GM21576 (cell line): ENCODE measurements at regions not wholly inside any gene's neighbourhood (a gene's known extent, or its start where the extent isn't known, plus 50 kb on each side); places are given as distances from the start of the nearest gene placed in this dataset.
"Not testable (repeated sequence)": the region's sequence is repeated elsewhere in the genome, so short reads cannot be mapped to it uniquely, and the experiment has no call there.

Experiments used
- ATAC-seq: cut with Tn5 transposase; IDR thresholded peaks from one replicate; pipeline ENCODE4 v1.9.1; 2021; ENCODE audit warnings: mild to moderate bottlenecking, moderate library complexity; ENCODE audit not compliant: unreplicated experiment

- no peak for ATAC-seq
These were observed 236.2 kb upstream of the NRIP1 start for GRCh38 chr21:15301014-15301413.

DNA sequence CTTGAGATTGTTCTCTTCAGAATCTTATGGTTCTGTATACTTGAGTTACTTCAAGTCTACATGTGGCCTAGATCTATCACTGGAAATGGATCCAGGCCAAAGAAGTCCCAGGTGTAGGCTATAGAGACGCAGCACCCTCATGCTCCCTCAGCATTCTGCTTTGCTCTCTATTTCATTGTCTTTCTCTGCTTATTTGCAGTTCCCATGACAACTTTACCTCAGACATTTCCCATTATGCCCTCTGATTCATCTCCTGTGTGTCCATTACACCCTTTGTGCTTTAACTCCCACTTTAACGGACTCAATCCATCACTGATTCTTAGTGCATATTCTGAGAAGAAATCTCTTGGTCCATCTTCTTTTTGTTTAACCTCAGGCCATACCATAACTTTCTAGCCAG is 236.9 kb upstream of the NRIP1 start:
- no peak for ATAC-seq

GRCh38 chr21:15306271-15306670 is 241.5 kb upstream of the NRIP1 start:
- ATAC-seq: no peak

DNA sequence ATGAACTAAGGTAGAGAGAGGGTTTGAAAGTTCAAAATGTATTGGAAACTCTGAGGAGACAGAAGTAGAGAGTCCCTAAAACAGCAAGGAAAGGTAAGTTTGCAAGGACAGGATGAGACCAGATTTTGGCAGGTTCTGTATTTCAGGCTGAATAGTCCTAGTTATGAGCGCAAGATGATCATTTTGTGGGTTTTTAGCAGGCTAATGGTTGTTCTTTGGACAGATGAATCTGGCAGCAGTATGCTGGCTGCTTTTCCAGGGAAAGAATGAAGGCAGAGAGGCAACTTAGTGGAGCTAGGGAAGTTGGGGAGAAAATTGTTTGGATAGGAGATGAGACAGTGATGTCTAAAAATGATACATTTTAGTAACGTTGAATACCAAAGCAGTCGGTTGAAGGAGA is 243.5 kb upstream of the NRIP1 start:
- no peak for ATAC-seq

- no peak for ATAC-seq
These were observed 244.3 kb upstream of the NRIP1 start for GRCh38 chr21:15309022-15309590.

DNA sequence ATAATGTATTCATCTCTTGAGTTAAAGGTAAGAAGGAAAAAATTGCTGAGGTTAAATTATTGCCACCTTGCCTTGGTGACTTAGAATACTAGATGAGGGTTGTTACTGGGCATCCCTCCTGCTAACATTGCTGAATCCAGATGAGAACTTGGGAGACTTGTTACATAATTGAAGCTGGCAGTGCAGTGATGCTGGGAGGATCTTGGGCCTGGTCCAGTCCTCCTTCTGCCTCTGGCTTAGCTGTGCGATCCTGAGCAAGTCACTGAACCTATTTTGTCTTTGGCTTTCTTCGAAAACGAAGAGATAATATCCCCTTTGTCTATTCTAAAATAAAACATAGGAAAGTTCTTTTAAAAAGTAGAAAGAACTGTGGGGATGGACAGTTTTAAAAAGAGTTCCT is 244.9 kb upstream of the NRIP1 start:
- ATAC-seq: no peak

DNA sequence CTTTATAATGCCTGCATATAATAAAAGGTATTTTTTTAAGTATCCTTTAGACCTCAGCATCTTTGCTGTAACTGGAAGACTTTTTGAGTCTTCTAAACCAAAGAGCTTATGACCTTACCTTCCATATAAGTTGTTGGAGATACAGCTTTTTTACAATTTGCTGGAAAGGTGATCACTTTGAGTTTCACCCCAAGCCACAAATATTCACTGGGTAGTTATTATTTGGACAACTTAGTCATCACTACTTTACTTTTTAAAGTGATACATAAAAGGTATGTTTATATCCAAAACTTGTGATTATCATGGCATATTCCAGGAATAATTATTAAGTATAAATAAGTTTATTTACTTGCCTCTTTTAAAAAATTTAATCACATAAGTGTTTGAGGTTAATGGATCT is 246.7 kb upstream of the NRIP1 start:
- ATAC-seq: no peak

GRCh38 chr21:15317034-15317433 is 252.2 kb upstream of the NRIP1 start:
- not testable (repeated sequence) for ATAC-seq

DNA sequence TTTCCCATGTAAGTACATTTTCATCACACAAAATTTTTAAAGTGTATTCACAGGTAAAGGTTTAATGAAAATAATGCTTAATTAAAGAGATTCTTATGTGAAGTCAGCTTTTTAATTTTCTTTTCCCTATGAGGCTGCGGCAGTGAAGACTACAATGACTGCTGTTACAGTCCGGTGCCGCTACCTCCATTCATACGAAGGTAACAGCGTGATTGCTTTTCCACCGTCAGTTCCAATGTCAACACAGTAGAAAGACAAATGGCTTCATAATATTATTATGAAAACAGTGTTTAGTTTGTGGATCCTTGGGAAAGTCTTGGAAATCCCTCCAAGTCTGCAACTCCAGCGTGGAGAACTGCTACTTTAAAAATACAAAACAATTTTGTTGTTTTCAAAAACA is 254.9 kb upstream of the NRIP1 start:
- ATAC-seq: no peak

- ATAC-seq: no peak
These were observed 259.7 kb upstream of the NRIP1 start for GRCh38 chr21:15324542-15324941.

GRCh38 chr21:15326032-15326867 is 261.4 kb upstream of the NRIP1 start:
- no peak for ATAC-seq

GRCh38 chr21:15327637-15328265 is 263.0 kb upstream of the NRIP1 start:
- ATAC-seq: no peak

DNA sequence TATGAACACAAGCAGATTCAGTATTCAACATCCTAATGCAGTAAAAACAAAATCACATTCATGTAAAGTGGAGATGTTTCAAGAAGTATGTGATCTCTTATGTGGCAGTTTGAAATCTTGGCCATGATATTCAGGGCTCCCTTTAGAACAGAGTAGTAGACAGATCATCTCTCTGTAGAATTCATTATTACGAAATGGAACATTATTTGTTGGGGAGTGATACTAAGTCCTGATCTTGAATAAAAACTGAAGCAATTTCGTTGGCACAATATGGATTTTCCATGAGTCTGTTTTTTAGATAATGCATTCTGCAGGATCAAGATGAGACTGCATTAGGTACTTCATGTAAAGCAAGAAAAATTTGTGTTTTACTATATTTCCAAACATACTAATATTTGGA is 264.4 kb upstream of the NRIP1 start:
- no peak for ATAC-seq

- ATAC-seq: no peak
These were observed 266.1 kb upstream of the NRIP1 start for GRCh38 chr21:15330872-15331271.

GRCh38 chr21:15332572-15332971 is 267.8 kb upstream of the NRIP1 start:
- no peak for ATAC-seq

- no peak for ATAC-seq
These were observed 268.4 kb upstream of the NRIP1 start for GRCh38 chr21:15333136-15333710.

DNA sequence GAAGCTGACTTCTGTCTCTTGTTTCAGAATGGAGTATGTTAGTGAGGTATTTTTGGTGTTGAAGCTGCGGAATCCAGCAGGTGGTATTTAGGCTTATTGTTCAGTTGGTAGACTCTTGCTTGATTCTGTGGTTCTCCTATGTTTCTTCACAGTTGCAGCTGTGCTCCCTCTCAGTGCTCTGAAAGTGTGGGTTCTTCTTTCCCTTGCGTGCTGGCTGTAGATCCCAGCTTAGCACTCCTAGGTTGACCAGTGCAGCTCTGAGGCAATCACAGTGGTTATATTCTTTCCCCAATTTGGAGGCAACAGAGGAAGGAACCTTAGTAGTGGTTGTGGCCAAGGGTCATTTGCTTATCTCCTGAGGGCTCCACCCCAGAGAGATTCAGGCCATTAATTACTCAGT is 269.2 kb upstream of the NRIP1 start:
- ATAC-seq: no peak

- no peak for ATAC-seq
These were observed 278.3 kb upstream of the NRIP1 start for GRCh38 chr21:15343066-15343465.

GRCh38 chr21:15352009-15352408 is 287.2 kb upstream of the NRIP1 start:
- no peak for ATAC-seq

DNA sequence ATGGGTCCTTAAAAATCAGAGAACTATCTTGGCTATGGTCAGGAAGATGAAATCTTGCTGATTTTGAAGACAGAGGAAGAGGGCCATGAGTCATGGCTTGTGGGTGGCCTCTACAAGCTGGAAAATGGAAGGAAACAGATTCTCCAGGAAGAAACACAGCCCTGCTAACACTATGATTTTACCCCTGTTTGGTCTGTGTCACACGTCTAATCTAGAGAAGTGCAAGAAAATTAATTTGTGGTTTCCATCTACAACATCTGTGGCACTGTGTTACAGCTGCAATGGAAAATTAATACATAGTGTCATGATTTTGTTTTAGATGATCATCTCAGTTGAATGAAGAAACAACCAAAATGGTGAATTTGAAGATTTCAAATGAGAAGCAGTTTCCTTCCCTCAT is 288.7 kb upstream of the NRIP1 start:
- no peak for ATAC-seq

DNA sequence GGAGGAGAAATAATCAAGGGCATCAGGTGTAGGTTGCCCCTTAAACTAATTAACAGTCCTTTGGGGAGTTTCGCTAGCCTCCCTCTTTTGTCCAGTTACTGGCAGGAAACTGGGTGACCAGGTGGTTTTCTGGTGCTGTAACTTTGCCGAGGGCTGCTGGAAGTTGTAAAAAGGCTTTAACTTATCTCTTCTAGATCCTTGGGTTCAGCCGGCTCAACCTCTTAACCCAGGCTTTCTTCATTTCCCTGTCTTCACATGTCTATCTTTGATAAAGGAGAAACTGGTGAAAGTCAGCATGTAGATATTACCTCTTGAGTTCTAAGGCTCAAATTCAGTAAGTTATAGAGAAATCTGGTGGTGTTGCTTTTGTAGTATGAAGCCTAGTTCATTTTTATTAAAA is 289.7 kb upstream of the NRIP1 start:
- no peak for ATAC-seq

GRCh38 chr21:15355066-15355465 is 290.3 kb upstream of the NRIP1 start:
- no peak for ATAC-seq
